Panc1 (cell line): ENCODE measurements at regions not wholly inside any gene's neighbourhood (a gene's known extent, or its start where the extent isn't known, plus 50 kb on each side); places are given as distances from the start of the nearest gene placed in this dataset.

ENCODE experiments used
- ATAC-seq: fragments of 200-7000 bp; cut with Tn5 transposase; 2 replicates; pipeline ENCODE4 v1.9.1; 2020; ENCODE audit warnings: mild to moderate bottlenecking, moderate library complexity
- BruUV-seq: library from RNA; stranded (reverse); fragments of 400-500 nt; replicated peaks from 2 replicates; lab custom pipeline; 2021; lab: Mats Ljungman, UMichigan
- CTCF ChIA-PET: fragments of 300-600 bp; sonication (Branson Sonifier 250); formaldehyde crosslinking; loops from one replicate; lab custom pipeline; 2022; ENCODE audit warnings: antibody characterized with exemption; lab: Charles Lee
- POLR2A ChIA-PET: fragments of 300-600 bp; sonication (Branson Sonifier 250); formaldehyde crosslinking; loops from one replicate; lab custom pipeline; 2022; ENCODE audit warnings: antibody characterized with exemption; lab: Charles Lee
- DNase-seq: peaks from one replicate; pipeline ENCODE4 v3.0.0-alpha.2; 2010; ENCODE audit warnings: low read depth, low spot score
- H3K27ac ChIP-seq: 2 replicates; pipeline ENCODE4 v1.5.1; 2011; ENCODE audit warnings: mild to moderate bottlenecking, low read length, inconsistent platforms
- H3K27me3 ChIP-seq: fragments of 200-500 bp; sonication (Bioruptor generic); 2 replicates; pipeline ENCODE4 v1.6.0; 2014; ENCODE audit warnings: low read length, inconsistent platforms; ENCODE audit not compliant: control insufficient read depth, insufficient read depth
- H3K36me3 ChIP-seq: fragments of 200-500 bp; sonication (Bioruptor generic); 2 replicates; pipeline ENCODE4 v1.5.1; 2014; ENCODE audit warnings: inconsistent platforms, mild to moderate bottlenecking, low read length, moderate library complexity; ENCODE audit not compliant: control insufficient read depth, insufficient read depth
- H3K4me1 ChIP-seq: 2 replicates; pipeline ENCODE4 v1.5.1; 2011; ENCODE audit warnings: inconsistent platforms, mild to moderate bottlenecking, low read length, moderate library complexity; ENCODE audit not compliant: control insufficient read depth, insufficient read depth
- H3K4me3 ChIP-seq, 2 experiments: 2 replicates each; pipeline ENCODE4 v1.5.1; 2011 to 2012; ENCODE audit warnings: low read depth in 2 of 2, low read length in 2 of 2, mild to moderate bottlenecking in 2 of 2, inconsistent platforms in 1 of 2, moderate library complexity in 1 of 2
- H3K9me3 ChIP-seq: fragments of 200-500 bp; sonication (Bioruptor generic); 2 replicates; pipeline ENCODE4 v1.5.1; 2014; ENCODE audit warnings: low read depth, mild to moderate bottlenecking, inconsistent platforms, low read length, moderate library complexity; ENCODE audit not compliant: control insufficient read depth, insufficient read depth
- CTCF ChIP-seq: fragments of 450-650 bp; IDR thresholded peaks from 2 replicates; pipeline ENCODE4 v1.5.1; 2017; ENCODE audit warnings: mild to moderate bottlenecking
- POLR2AphosphoS5 ChIP-seq: IDR thresholded peaks from 2 replicates; pipeline ENCODE4 v1.6.1; 2012; ENCODE audit warnings: mild to moderate bottlenecking, low read depth, low read length, moderate library complexity
- REST ChIP-seq, 2 experiments: IDR thresholded peaks; 2 replicates each; pipeline ENCODE4 v1.6.1; 2011 to 2012; ENCODE audit warnings: low read depth in 2 of 2, control low read depth in 1 of 2, low read length in 1 of 2, mild to moderate bottlenecking in 1 of 2, moderate library complexity in 1 of 2; ENCODE audit not compliant: insufficient read depth in 1 of 2
- SIN3A ChIP-seq: IDR thresholded peaks from 2 replicates; pipeline ENCODE4 v1.6.1; 2012; ENCODE audit warnings: low read depth, mild to moderate bottlenecking, low read length, moderate library complexity, borderline replicate concordance; ENCODE audit not compliant: insufficient read depth
- TCF7L2 ChIP-seq: IDR thresholded peaks from 2 replicates; pipeline ENCODE4 v1.6.1; 2011; ENCODE audit warnings: mild to moderate bottlenecking, low read depth, low read length, inconsistent platforms
- in situ Hi-C: cut with HindIII; loops from 2 replicates; pipeline ENCODE4 v1.10.0; 2016; ENCODE audit warnings: low sequenced_read_pairs, low pct_unique_long_range_greater_than_20kb
- intact Hi-C: fragments of 100-400 bp; cut with micrococcal nuclease; formaldehyde crosslinking; loops from one replicate; pipeline ENCODE4 v1.10.0; 2022; ENCODE audit not compliant: unreplicated experiment

- TF ChIP-seq TCF7L2 (no peak), SIN3A (no peak), CTCF (no peak), REST (IDR thresholded peaks at IDR 0.05; ENCODE audit: insufficient read depth in 1 of 2, low read depth in 2 of 2, low read length in 1 of 2) (no peak), POLR2AphosphoS5 (no peak)
- Histone ChIP-seq H3K36me3 (no peaks in the 10 kb centered on the region), H3K9me3 (no peaks in the 10 kb centered on the region), H3K27ac (no peak overlapping the region), H3K4me1 (no peaks in the 10 kb centered on the region), H3K4me3 (no peak overlapping the region), H3K27me3 (no peaks in the 10 kb centered on the region)
- ATAC-seq: no peak
- intact Hi-C loops (no loop called here), in situ Hi-C loops (no loop called here)
- POLR2A ChIA-PET: no interaction called here
- no TSS peak for BruUV-seq
- CTCF ChIA-PET: no interaction called here
- DNase-seq: no peak
Observed at GRCh38 chr2:107282135-107282534, 396.2 kb upstream of the ST6GAL2 start.

GRCh38 chr2:107285621-107286299, 399.8 kb upstream of the ST6GAL2 start:
- Histone ChIP-seq H3K4me1 (no peaks in the 10 kb centered on the region), H3K27ac (no peak overlapping the region), H3K4me3 (no peak overlapping the region), H3K27me3 (no peaks in the 10 kb centered on the region), H3K9me3 (no peaks in the 10 kb centered on the region), H3K36me3 (no peaks in the 10 kb centered on the region)
- POLR2A ChIA-PET: no interaction called here
- ATAC-seq (no peak), DNase-seq (peak; percentile 18)
- intact Hi-C loops: no loop called here
- in situ Hi-C loops: no loop called here
- CTCF ChIA-PET: no interaction called here
- BruUV-seq: no TSS peak
- no peak for TF ChIP-seq REST (IDR thresholded peaks at IDR 0.05; ENCODE audit: insufficient read depth in 1 of 2, low read depth in 2 of 2, low read length in 1 of 2)
- no peak for TF ChIP-seq POLR2AphosphoS5
- TF ChIP-seq CTCF: no peak
- TF ChIP-seq TCF7L2: no peak
- TF ChIP-seq SIN3A: no peak
